Activated T-cell treated with anti-CD3 and anti-CD28 coated beads, Interleukin-2, amount 50 U/mL, for 72 hours (primary cell): ENCODE measurements at regions not wholly inside any gene's neighbourhood (a gene's known extent, or its start where the extent isn't known, plus 50 kb on each side); places are given as distances from the start of the nearest gene placed in this dataset.

Source experiments
- ATAC-seq, 2 donors: fragments of 150-1000 bp; cut with Tn5 transposase; replicated peaks in 1 of 2; 2 replicates each; pipeline ENCODE4 v1.10.0; 2021; ENCODE audit warnings: moderate library complexity in 2 of 2, mild to moderate bottlenecking in 1 of 2
- DNase-seq, 2 donors: peaks; one replicate each; pipeline ENCODE4 v3.0.0; 2021 to 2022; ENCODE audit warnings: mixed read lengths in 1 of 2
- H3K27ac Mint-ChIP-seq: one replicate; pipeline ENCODE4 v1.8.0; 2022; ENCODE audit warnings: mild to moderate bottlenecking, moderate library complexity, mixed read lengths
- H3K27me3 Mint-ChIP-seq: one replicate; pipeline ENCODE4 v1.8.0; 2022; ENCODE audit warnings: low read depth, mixed read lengths
- H3K36me3 Mint-ChIP-seq, 2 donors: one replicate each; pipeline ENCODE4 v1.8.0; 2022; ENCODE audit warnings: mixed read lengths in 2 of 2, mild to moderate bottlenecking in 1 of 2; ENCODE audit not compliant: insufficient read depth in 2 of 2
- H3K4me1 Mint-ChIP-seq: one replicate; pipeline ENCODE4 v1.8.0; 2022; ENCODE audit warnings: low read depth, mixed read lengths
- H3K4me3 Mint-ChIP-seq, 2 donors: one replicate each; pipeline ENCODE4 v1.8.0; 2022; ENCODE audit warnings: mild to moderate bottlenecking in 2 of 2, mixed read lengths in 2 of 2, moderate library complexity in 2 of 2
- H3K9me3 Mint-ChIP-seq, 2 donors: one replicate each; pipeline ENCODE4 v1.8.0; 2022; ENCODE audit warnings: mixed read lengths in 2 of 2

DNA sequence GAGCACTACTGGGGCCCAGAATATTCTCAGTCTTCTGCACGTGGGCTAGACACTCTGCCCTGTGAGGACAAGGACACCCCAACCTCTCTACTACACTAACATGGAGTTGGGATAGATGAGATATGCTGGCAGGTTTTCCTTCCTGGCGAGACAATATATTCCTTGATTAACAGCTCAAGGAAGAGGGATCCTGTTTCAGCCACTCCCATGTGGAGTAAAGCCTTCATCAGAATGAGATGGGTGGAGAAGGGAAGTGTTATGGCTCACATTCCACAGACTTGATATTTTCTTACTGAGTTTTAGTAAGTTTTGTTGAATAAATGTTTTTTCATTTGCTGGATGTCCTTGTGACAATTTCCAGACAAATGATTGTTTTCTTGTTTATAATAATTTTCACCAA lies 1187.6 kb downstream of the CDH12 start:
- no peak overlapping the region for H3K4me3 Mint-ChIP-seq
- ATAC-seq (no peak), DNase-seq (no peak)
- H3K27ac Mint-ChIP-seq, result no peak overlapping the region
- no peaks in the 10 kb centered on the region for H3K27me3 Mint-ChIP-seq
- peaks cover 3 to 11% of the 10 kb centered on the region in 2 donors for H3K9me3 Mint-ChIP-seq
- no peaks in the 10 kb centered on the region for H3K4me1 Mint-ChIP-seq
- H3K36me3 Mint-ChIP-seq, result no peaks in the 10 kb centered on the region

DNA sequence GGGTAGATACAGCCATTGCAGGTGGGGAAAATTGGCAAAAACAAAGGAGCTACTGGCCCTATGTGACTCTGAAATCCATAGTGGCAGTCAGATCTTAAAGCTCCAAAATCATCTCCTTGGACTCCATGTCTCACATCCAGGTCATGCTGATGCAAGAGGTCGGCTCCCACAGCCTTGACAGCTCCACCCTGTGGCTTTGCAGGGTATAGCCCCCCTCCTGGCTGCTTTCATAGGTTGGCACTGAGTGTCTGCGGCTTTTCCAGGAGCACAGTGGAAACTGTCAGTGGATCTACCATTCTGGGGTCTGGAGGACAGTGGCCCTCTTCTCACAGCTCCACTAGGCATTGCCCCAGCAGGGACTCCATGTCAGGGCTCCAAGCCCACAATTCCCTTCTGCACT lies 1190.1 kb downstream of the CDH12 start:
- H3K4me1 Mint-ChIP-seq, result no peaks in the 10 kb centered on the region
- peaks cover 7 to 11% of the 10 kb centered on the region in 2 donors for H3K9me3 Mint-ChIP-seq
- H3K36me3 Mint-ChIP-seq, result no peaks in the 10 kb centered on the region
- no peaks in the 10 kb centered on the region for H3K27me3 Mint-ChIP-seq
- ATAC-seq (no peak), DNase-seq (no peak)
- no peak overlapping the region for H3K27ac Mint-ChIP-seq
- H3K4me3 Mint-ChIP-seq, result no peak overlapping the region

DNA sequence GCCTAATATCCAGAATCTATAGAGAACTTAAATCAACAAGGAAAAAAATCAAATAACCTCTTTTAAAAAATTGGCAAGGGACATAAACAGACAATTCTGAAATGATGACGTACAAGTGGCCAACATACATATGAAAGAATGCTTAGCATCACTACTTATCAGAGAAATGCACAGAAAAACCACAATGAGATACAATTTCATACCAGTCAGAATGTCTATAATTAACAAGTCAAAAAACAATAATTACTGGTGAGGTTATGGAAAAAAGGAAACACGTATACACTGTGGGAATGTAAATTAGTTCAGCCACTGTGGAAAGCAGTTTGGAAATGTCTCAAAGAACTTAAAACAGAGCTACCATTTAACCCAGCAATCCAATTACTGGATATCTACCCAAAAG lies 1192.0 kb downstream of the CDH12 start:
- Mint-ChIP-seq H3K9me3 (peaks cover 7 to 10% of the 10 kb centered on the region in 2 donors), H3K4me1 (no peaks in the 10 kb centered on the region), H3K27ac (no peak overlapping the region), H3K27me3 (no peaks in the 10 kb centered on the region), H3K4me3 (no peak overlapping the region), H3K36me3 (no peaks in the 10 kb centered on the region)
- ATAC-seq (no peak), DNase-seq (no peak)

DNA sequence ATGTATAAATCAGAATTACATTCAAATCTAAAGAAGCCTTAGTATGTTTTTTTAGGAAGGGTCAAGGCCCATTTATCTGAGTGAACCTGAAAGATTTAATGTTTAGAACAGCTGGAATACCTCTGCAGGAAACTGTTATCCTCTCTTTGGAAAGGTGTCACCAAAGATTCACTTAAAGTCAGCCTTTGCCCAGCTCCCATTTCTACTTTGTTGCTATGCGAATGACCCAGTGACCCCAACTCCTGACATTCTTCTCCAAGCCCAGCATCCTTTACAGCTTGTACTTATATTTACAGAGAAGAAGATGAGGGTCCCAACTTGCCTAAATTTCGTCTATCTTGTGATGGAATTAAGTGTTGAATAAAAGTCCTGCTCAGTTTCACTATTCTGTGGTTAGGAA lies 1198.6 kb downstream of the CDH12 start:
- ATAC-seq, result no peak
- Mint-ChIP-seq H3K27ac (no peak overlapping the region), H3K4me3 (no peak overlapping the region), H3K9me3 (peaks cover 0 to 5% of the 10 kb centered on the region in 2 donors), H3K4me1 (no peaks in the 10 kb centered on the region), H3K27me3 (no peaks in the 10 kb centered on the region), H3K36me3 (no peaks in the 10 kb centered on the region)
- no peak for DNase-seq

DNA sequence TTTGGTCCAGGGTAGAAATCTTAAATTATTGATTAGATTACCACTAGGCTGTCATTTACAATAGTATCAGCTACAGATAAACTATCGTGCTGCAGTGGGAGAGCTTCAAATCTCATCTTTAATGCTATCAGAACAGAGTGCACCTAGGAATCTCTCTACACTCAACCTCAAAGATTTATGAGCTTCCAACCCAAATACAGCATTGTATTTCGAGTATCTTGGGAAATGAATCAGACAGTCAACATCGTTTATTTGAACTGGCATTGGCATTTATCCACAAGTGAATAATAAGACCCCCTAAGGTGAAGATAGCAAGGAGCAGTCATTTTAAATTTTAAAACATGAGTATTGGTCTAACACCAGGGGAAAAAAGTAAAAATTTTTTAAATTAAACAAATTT lies 1203.2 kb downstream of the CDH12 start:
- no peak overlapping the region for H3K4me3 Mint-ChIP-seq

DNA sequence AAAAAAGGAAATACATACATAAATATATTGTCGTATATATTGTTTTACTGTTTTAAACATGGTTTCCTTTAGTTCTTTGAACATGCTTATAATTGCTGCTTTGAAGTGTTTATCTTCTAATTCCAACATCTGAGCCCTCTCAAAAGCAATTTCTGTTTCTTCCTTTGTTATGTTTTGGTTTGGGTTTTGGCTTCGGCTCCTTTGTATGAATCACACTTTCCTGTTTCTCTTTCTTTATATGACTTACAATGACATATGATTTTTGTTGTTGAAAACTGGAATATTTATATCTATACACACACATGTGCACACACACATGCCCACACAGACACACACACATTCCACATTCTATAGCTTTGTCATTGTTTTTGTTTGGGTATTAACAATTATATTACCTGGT lies 1206.7 kb downstream of the CDH12 start:
- no peak for ATAC-seq
- Mint-ChIP-seq H3K27me3 (no peaks in the 10 kb centered on the region), H3K36me3 (no peaks in the 10 kb centered on the region)

More for the DNA sequence above, 1203.2 kb downstream of the CDH12 start:
- H3K9me3 Mint-ChIP-seq, result peaks cover 0 to 2% of the 10 kb centered on the region in 2 donors
- no peaks in the 10 kb centered on the region for H3K27me3 Mint-ChIP-seq
- H3K36me3 Mint-ChIP-seq, result no peaks in the 10 kb centered on the region
- no peak for ATAC-seq
- DNase-seq, result no peak
- H3K4me1 Mint-ChIP-seq, result no peaks in the 10 kb centered on the region
- no peak overlapping the region for H3K27ac Mint-ChIP-seq

DNA sequence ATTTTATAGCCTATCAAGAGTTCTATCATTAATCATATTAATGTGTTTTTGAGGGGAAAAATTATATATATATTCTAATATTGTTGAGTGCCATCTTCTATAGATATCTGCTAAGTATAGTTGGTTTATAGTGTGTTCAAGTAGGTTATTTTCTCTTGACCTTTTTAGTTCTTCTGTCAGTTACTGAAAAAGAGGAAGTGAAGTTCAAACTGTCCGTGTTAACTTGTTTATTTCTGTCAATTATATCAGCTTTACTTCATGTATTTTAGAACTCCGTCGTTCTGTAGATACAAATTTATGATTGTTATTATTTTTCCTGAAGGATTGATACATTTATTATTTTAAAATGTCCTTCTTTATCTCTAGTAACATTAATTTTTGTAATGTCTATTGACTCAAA lies 1209.1 kb downstream of the CDH12 start:
- Mint-ChIP-seq H3K27ac (no peak overlapping the region), H3K27me3 (no peaks in the 10 kb centered on the region), H3K4me3 (no peak overlapping the region)

More for the DNA sequence above, 1206.7 kb downstream of the CDH12 start:
- no peak for DNase-seq
- H3K9me3 Mint-ChIP-seq, result peaks cover 0 to 2% of the 10 kb centered on the region in 2 donors
- H3K4me1 Mint-ChIP-seq, result no peaks in the 10 kb centered on the region
- H3K4me3 Mint-ChIP-seq, result no peak overlapping the region
- H3K27ac Mint-ChIP-seq, result no peak overlapping the region

DNA sequence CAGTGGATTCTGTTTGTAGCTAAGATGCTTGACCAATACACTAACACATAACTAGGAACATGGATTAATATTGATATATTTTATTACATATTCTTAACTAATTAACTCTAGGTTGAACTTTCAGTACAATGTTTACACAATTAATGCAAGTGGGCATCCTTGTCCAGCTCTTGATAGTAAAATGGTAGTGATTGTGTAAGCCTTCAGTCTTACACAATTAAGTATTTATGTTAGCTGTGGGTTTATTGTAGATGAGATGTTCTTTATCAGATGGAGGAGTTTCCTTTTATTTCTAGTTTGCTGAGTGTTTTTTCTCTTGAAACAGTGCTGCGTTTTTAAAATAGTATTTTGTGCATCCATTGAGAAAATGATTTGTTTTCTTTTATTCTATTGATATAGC lies 1210.8 kb downstream of the CDH12 start:
- Mint-ChIP-seq H3K27me3 (no peaks in the 10 kb centered on the region), H3K9me3 (peaks cover 0 to 2% of the 10 kb centered on the region in 2 donors), H3K4me3 (no peak overlapping the region), H3K4me1 (no peaks in the 10 kb centered on the region), H3K36me3 (no peaks in the 10 kb centered on the region), H3K27ac (no peak overlapping the region)
- ATAC-seq, result no peak
- no peak for DNase-seq

More for the DNA sequence above, 1209.1 kb downstream of the CDH12 start:
- Mint-ChIP-seq H3K4me1 (no peaks in the 10 kb centered on the region), H3K36me3 (no peaks in the 10 kb centered on the region), H3K9me3 (peaks cover 0 to 2% of the 10 kb centered on the region in 2 donors)
- DNase-seq, result no peak
- ATAC-seq, result no peak

DNA sequence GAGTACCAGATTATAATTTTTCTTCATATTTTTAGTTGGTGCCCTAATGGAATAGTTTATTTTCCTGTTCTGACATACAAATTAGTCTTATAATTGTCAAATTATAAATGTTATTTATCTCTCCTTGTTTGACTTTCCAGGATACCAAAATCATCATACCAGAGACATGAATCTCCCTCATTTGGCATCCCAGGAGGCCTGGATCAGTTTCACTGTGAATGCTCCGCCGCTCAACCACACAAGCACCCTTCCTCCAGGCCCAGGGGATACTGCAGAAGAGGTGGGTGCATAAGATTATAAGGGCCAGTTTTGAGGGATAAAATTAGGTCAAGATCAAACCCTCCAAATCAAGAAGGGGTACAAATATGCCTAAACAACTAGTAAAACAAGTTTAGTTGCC lies 1229.3 kb downstream of the CDH12 start:
- H3K27me3 Mint-ChIP-seq, result no peaks in the 10 kb centered on the region
- peaks cover 0 to 2% of the 10 kb centered on the region in 2 donors for H3K36me3 Mint-ChIP-seq
- H3K4me3 Mint-ChIP-seq, result no peak overlapping the region
- no peaks in the 10 kb centered on the region for H3K4me1 Mint-ChIP-seq
- ATAC-seq, result no peak
- DNase-seq, result no peak
- H3K9me3 Mint-ChIP-seq, result peaks cover 3 to 8% of the 10 kb centered on the region in 2 donors
- no peak overlapping the region for H3K27ac Mint-ChIP-seq

DNA sequence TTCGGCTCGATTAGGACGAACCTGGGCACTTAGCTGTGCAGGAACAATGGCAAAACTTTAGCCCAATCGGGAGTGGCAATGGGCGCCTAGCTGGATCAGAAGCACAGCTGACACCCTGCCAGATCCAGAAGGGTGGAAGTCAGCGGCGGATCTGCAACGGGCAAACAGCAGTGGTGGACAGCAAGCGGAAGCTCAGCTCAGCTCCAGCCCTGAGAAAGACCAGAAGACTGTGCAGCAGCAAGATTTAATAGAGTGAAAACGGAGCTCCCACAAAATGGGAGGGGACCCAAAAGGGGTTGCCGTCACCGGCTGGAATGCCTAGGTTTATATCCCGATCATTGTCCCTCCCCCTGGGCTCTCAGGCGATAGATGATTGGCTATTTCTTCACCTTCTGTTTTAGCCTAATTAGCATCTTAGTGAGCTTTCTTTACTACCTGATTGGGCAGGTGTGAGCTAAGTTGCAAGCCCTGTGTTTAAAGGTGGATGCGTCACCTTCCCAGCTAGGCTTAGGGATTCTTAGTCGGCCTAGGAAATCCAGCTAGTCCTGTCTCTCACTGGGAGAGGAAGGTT lies 1237.9 kb downstream of the CDH12 start:
- no peaks in the 10 kb centered on the region for H3K27me3 Mint-ChIP-seq
- H3K4me1 Mint-ChIP-seq, result no peaks in the 10 kb centered on the region
- no peak overlapping the region for H3K4me3 Mint-ChIP-seq
- ATAC-seq (no peak), DNase-seq (no peak)
- no peak overlapping the region for H3K27ac Mint-ChIP-seq
- H3K36me3 Mint-ChIP-seq, result no peaks in the 10 kb centered on the region
- peaks cover 7 to 14% of the 10 kb centered on the region in 2 donors for H3K9me3 Mint-ChIP-seq

DNA sequence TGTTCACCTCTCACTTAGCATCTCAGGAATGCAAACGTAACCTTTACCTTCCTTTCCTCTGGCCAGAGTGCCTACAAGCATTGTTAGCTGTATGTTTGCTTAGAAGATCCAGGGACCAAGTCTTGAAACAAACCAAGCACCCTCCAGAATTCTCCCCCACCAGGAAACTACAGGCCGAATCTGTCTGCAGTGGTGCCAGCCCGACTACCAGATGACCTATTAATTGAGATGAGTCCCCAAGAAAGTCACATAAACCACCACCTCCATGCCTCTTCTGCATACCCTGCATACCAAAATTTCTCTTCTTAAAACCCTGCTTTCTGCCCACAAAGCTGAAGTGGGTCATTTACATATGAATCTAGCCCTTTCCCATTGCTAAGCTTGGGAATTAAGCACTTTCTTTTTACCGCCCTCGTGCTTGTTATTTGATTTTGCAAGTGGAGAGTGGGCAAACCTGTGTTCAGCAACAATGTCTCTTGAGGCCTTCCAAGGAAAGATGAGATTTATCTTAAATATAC lies 1239.1 kb downstream of the CDH12 start:
- DNase-seq (no peak), ATAC-seq (no peak)
- Mint-ChIP-seq H3K4me3 (no peak overlapping the region), H3K27ac (no peak overlapping the region), H3K27me3 (no peaks in the 10 kb centered on the region), H3K9me3 (peaks cover 7 to 14% of the 10 kb centered on the region in 2 donors), H3K36me3 (no peaks in the 10 kb centered on the region), H3K4me1 (no peaks in the 10 kb centered on the region)

DNA sequence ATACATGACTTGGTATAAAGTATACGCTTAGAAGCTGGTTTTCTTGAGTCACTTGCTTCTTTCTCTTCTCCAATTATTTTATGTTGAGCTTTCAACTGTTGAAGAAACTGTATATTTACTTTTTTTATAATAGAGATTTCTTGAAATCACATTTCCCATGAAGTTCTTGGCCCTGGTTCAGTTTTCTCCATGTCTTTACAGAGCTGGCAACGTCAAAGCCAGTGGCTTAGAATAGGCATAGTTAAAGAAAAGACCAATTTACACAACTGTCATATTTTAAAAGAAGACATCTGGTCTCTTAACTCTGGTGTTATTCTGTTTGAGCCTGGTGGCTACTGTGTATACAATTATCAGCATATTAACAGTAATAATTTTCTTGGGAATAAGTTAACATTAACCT lies 1249.3 kb downstream of the CDH12 start:
- DNase-seq, result no peak
- H3K9me3 Mint-ChIP-seq, result peaks cover 2 to 3% of the 10 kb centered on the region in 2 donors
- no peak for ATAC-seq
- H3K36me3 Mint-ChIP-seq, result no peaks in the 10 kb centered on the region
- no peak overlapping the region for H3K4me3 Mint-ChIP-seq
- no peaks in the 10 kb centered on the region for H3K27me3 Mint-ChIP-seq
- H3K27ac Mint-ChIP-seq, result no peak overlapping the region
- H3K4me1 Mint-ChIP-seq, result no peaks in the 10 kb centered on the region

DNA sequence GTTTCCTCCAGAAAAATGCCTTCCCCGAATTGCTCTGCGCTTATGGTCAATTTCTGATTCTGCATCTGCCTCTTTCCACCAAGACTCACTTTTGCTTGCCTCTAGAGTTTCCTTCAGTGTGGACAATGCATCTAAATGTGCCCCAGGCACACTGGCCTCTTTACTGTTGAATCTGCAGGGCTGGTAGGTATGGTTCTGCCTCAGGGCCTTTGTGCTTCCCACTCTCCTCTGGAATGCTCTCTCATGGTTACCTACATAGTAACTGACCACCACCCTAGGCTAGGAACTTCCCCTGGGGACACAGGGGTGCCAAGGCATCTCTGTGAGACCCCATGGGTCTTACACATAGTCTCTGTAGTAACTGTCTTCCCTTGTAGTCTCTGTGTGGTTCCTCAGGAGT lies 1258.6 kb downstream of the CDH12 start:
- no peak for ATAC-seq
- no peak overlapping the region for H3K4me3 Mint-ChIP-seq
- H3K27me3 Mint-ChIP-seq, result no peaks in the 10 kb centered on the region
- H3K4me1 Mint-ChIP-seq, result no peaks in the 10 kb centered on the region
- peaks cover 9 to 11% of the 10 kb centered on the region in 2 donors for H3K9me3 Mint-ChIP-seq
- no peak for DNase-seq
- peaks cover 0 to 3% of the 10 kb centered on the region in 2 donors for H3K36me3 Mint-ChIP-seq
- no peak overlapping the region for H3K27ac Mint-ChIP-seq

DNA sequence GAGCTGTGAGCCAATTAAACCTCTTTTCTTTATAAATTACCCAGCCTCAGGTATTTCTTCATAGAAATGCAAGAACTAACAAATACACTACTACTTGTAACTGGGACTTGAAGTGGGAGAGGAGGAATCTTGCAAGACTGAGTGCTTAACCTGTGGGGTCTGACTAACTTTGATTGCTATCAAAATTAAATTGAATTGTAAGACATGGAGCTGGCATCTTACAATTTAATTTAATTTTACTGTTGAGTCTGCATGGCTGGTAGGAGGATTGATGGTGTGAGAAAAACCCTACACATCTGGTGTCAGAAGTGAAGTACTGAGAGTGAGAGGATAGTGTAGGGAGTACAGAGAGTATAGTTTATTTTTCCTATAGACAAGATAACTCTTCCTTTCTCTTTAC lies 1259.9 kb downstream of the CDH12 start:
- Mint-ChIP-seq H3K4me3 (no peak overlapping the region), H3K36me3 (peaks cover 0 to 3% of the 10 kb centered on the region in 2 donors), H3K27ac (no peak overlapping the region), H3K27me3 (no peaks in the 10 kb centered on the region), H3K9me3 (peaks cover 9% of the 10 kb centered on the region in 2 donors), H3K4me1 (no peaks in the 10 kb centered on the region)
- ATAC-seq (no peak), DNase-seq (no peak)
